HCT116 (cell line): ENCODE measurements at regions not wholly inside any gene's neighbourhood (a gene's known extent, or its start where the extent isn't known, plus 50 kb on each side); places are given as distances from the start of the nearest gene placed in this dataset.

Experiments
- ATAC-seq: fragments of 200-7000 bp; cut with Tn5 transposase; 2 replicates; pipeline ENCODE4 v1.9.1; 2020; ENCODE audit warnings: mild to moderate bottlenecking, moderate library complexity
- BruUV-seq: library from RNA; stranded (reverse); fragments of 400-500 nt; replicated peaks from 2 replicates; lab custom pipeline; 2021; lab: Mats Ljungman, UMichigan
- CTCF ChIA-PET: fragments of 300-600 bp; sonication (Branson Sonifier 250); formaldehyde crosslinking; loops from one replicate; lab custom pipeline; 2021; ENCODE audit warnings: antibody characterized with exemption; lab: Charles Lee
- POLR2A ChIA-PET: fragments of 300-600, 350-600 bp; sonication (Branson Sonifier 250); formaldehyde crosslinking; loops from one replicate; lab custom pipeline; 2021; ENCODE audit warnings: antibody characterized with exemption; lab: Charles Lee
- RAD21 ChIA-PET, 2 experiments: fragments of 300-600 bp; sonication (Branson Sonifier 250); formaldehyde crosslinking; loops; one replicate each; lab custom pipeline; 2023; ENCODE audit warnings: low total read pairs in 2 of 2; ENCODE audit not compliant: uncharacterized antibody in 2 of 2, unreplicated experiment in 2 of 2, low non-redundant PET in 1 of 2; lab: Charles Lee
- DNase-seq: peaks from one replicate; pipeline ENCODE4 v3.0.0-alpha.2; 2010; ENCODE audit warnings: low read depth, low spot score
- H2AFZ ChIP-seq: fragments of 200-600 bp; shearing (Covaris generic), sonication (generic); 2 replicates; pipeline ENCODE4 v1.6.1; 2017; ENCODE audit warnings: low read depth, mixed run types, mixed read lengths, antibody characterized with exemption, low read length; ENCODE audit not compliant: poor library complexity, severe bottlenecking
- H3K27ac ChIP-seq: 2 replicates; pipeline ENCODE4 v1.5.1; 2012; ENCODE audit warnings: low read depth, low read length
- H3K27me3 ChIP-seq: fragments of 200-600 bp; sonication (generic); 2 replicates; pipeline ENCODE4 v1.6.1; 2016; ENCODE audit warnings: mixed run types, low read length, mixed read lengths; ENCODE audit not compliant: insufficient read depth
- H3K36me3 ChIP-seq, 2 experiments: fragments of 200-500 bp in 1 of 2; fragments of 200-600 bp in 1 of 2; sonication (Bioruptor generic) in 1 of 2; sonication (generic) in 1 of 2; 2 replicates each; pipeline versions ENCODE4 v1.5.1 to v1.6.1; 2014 to 2016; ENCODE audit warnings: low read length in 2 of 2, inconsistent platforms in 1 of 2, mixed read lengths in 1 of 2, mixed run types in 1 of 2; ENCODE audit not compliant: insufficient read depth in 2 of 2, control insufficient read depth in 1 of 2
- H3K4me1 ChIP-seq, 2 experiments: fragments of 200-600 bp in 1 of 2; sonication (generic) in 1 of 2; 2 replicates each; pipeline versions ENCODE4 v1.5.1 to v1.6.1; 2012 to 2017; ENCODE audit warnings: low read length in 2 of 2, inconsistent platforms in 1 of 2, mild to moderate bottlenecking in 1 of 2, mixed read lengths in 1 of 2, mixed run types in 1 of 2, moderate library complexity in 1 of 2; ENCODE audit not compliant: insufficient read depth in 2 of 2, control insufficient read depth in 1 of 2
- H3K4me2 ChIP-seq: fragments of 200-600 bp; sonication (generic); 2 replicates; pipeline ENCODE4 v1.6.1; 2017; ENCODE audit warnings: mixed run types, low read length, mixed read lengths
- H3K4me3 ChIP-seq, 2 experiments: fragments of 200-600 bp in 1 of 2; sonication (generic) in 1 of 2; replicated peaks in 1 of 2; 2 replicates each; pipeline ENCODE4 v1.5.1; 2011 to 2016; ENCODE audit warnings: low read length in 2 of 2, control low read depth in 1 of 2, low read depth in 1 of 2, mild to moderate bottlenecking in 1 of 2, mixed read lengths in 1 of 2, mixed run types in 1 of 2
- H3K79me2 ChIP-seq: fragments of 200-600 bp; sonication (generic); 2 replicates; pipeline ENCODE4 v1.6.1; 2017; ENCODE audit warnings: mild to moderate bottlenecking, mixed run types, low read length, moderate library complexity, mixed read lengths; ENCODE audit not compliant: insufficient read depth
- H3K9ac ChIP-seq: fragments of 200-600 bp; sonication (generic); 2 replicates; pipeline ENCODE4 v1.6.1; 2016; ENCODE audit warnings: low read length, mixed read lengths
- H3K9me2 ChIP-seq: fragments of 200-600 bp; sonication (generic), shearing (Covaris generic); 2 replicates; pipeline ENCODE4 v1.6.1; 2017; ENCODE audit warnings: mixed run types, mild to moderate bottlenecking, moderate library complexity; ENCODE audit not compliant: insufficient read depth
- H3K9me3 ChIP-seq, 2 experiments: fragments of 200-500 bp in 1 of 2; fragments of 200-600 bp in 1 of 2; sonication (Bioruptor generic) in 1 of 2; sonication (generic) in 1 of 2; 2 replicates each; pipeline ENCODE4 v1.6.1; 2014 to 2017; ENCODE audit warnings: low read length in 2 of 2, mixed read lengths in 2 of 2, inconsistent platforms in 1 of 2, low read depth in 1 of 2, mild to moderate bottlenecking in 1 of 2, mixed run types in 1 of 2, moderate library complexity in 1 of 2; ENCODE audit not compliant: control insufficient read depth in 1 of 2, insufficient read depth in 1 of 2
- H4K20me1 ChIP-seq: fragments of 200-600 bp; sonication (generic), shearing (Covaris generic); 2 replicates; pipeline ENCODE4 v1.6.1; 2017; ENCODE audit warnings: mixed run types, mild to moderate bottlenecking, moderate library complexity; ENCODE audit not compliant: insufficient read depth
- CBX3 ChIP-seq: IDR thresholded peaks from 2 replicates; pipeline ENCODE4 v1.6.1; 2012; ENCODE audit warnings: low read depth
- CEBPB ChIP-seq: IDR thresholded peaks from 2 replicates; pipeline ENCODE4 v1.6.1; 2012; ENCODE audit warnings: low read depth
- ELF1 ChIP-seq: IDR thresholded peaks from 2 replicates; pipeline ENCODE4 v1.6.1; 2012; ENCODE audit warnings: low read depth, borderline replicate concordance
- EZH2 ChIP-seq: fragments of 200-600 bp; sonication (generic); IDR thresholded peaks from 2 replicates; pipeline ENCODE4 v1.6.1; 2017; ENCODE audit warnings: antibody characterized with exemption, mixed run types
- EZH2phosphoT487 ChIP-seq: fragments of 200-600 bp; IDR thresholded peaks from 2 replicates; pipeline ENCODE4 v1.6.1; 2018; ENCODE audit warnings: antibody characterized with exemption, borderline replicate concordance
- FOSL1 ChIP-seq: IDR thresholded peaks from 2 replicates; pipeline ENCODE4 v1.6.1; 2012; ENCODE audit warnings: low read depth
- MAX ChIP-seq: IDR thresholded peaks from 2 replicates; pipeline ENCODE4 v1.6.1; 2012
- POLR2A ChIP-seq: IDR thresholded peaks from 2 replicates; pipeline ENCODE4 v1.7.0; 2011; ENCODE audit warnings: borderline replicate concordance; ENCODE audit not compliant: insufficient read depth, insufficient read length; ENCODE audit errors: extremely low read depth
- SIN3A ChIP-seq: IDR thresholded peaks from 2 replicates; pipeline ENCODE4 v1.6.1; 2012; ENCODE audit warnings: low read depth
- TCF7L2 ChIP-seq: IDR thresholded peaks from 2 replicates; pipeline ENCODE4 v1.7.0; 2011; ENCODE audit warnings: borderline replicate concordance, inconsistent platforms; ENCODE audit not compliant: insufficient read depth, insufficient read length; ENCODE audit errors: extremely low read depth
- ZFX ChIP-seq: fragments of 450-650 bp; IDR thresholded peaks from 2 replicates; pipeline ENCODE4 v1.6.1; 2017
- intact Hi-C: fragments of 100-400 bp; cut with micrococcal nuclease; formaldehyde crosslinking; loops from 2 replicates; pipeline ENCODE4 v1.10.0; 2022
- TF ChIP-seq, protein P1 (sequence below): IDR thresholded peaks from 2 replicates; pipeline ENCODE4 v1.6.1; 2012; ENCODE audit warnings: low read depth
- TF ChIP-seq, protein P2 (sequence below): IDR thresholded peaks from 2 replicates; pipeline ENCODE4 v1.6.1; 2011; ENCODE audit warnings: mild to moderate bottlenecking, low read length, moderate library complexity; ENCODE audit not compliant: insufficient replicate concordance; ENCODE audit errors: extremely low read depth

DNA sequence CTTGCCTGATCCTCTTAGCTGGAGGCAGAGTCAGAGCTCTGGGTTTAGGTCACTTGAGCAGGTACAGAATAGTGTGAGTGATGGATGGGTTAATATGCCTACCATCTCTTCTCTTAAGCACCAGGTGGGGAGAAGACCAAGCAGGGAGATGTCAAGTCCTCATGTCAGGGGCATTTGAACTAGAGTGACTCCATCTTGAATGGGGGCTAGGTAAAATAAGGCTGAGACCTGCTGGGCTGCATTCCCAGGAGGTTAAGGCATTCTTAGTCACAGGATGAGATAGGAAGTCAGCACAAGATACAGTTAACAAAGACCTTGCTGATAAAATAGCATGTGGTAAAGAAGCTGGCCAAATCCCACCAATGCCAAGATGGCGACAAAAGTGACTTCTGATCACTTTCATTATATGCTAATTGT lies 77.4 kb upstream of the BTG3 start:
- RAD21 ChIA-PET: no interaction called here
- ATAC-seq: no peak
- no peak overlapping the region for H3K27ac ChIP-seq
- no peaks in the 10 kb centered on the region for H3K9me2 ChIP-seq
- no peaks in the 10 kb centered on the region for H3K79me2 ChIP-seq
- no TSS peak for BruUV-seq
- no peaks in the 10 kb centered on the region for H4K20me1 ChIP-seq
- no peak for DNase-seq
- H3K9me3 ChIP-seq: no peaks in the 10 kb centered on the region
- no peak overlapping the region for H3K4me2 ChIP-seq
- no peak overlapping the region for H3K4me3 ChIP-seq
- CTCF ChIA-PET: interaction anchor here (4.3 kb wide), 1 partner anchor 235 kb away, joined by 19 read pairs; no protein-coding TSS in a partner anchor
- H3K4me1 ChIP-seq: peaks cover 4 to 11% of the 10 kb centered on the region in 2 experiments
- no peaks in the 10 kb centered on the region for H3K36me3 ChIP-seq
- intact Hi-C loops: no loop called here
- no peak overlapping the region for H3K9ac ChIP-seq
- H3K27me3 ChIP-seq: no peaks in the 10 kb centered on the region
- no peak overlapping the region for H2AFZ ChIP-seq
- POLR2A ChIA-PET: interaction anchor here (1.0 kb wide), 1 partner anchor 128 kb away, joined by 3 read pairs; no protein-coding TSS in a partner anchor
- no peak for TF ChIP-seq FOSL1
- no peak for TF ChIP-seq TCF7L2
- no peak for TF ChIP-seq MAX
- no peak for TF ChIP-seq CBX3
- no peak for TF ChIP-seq SIN3A
- TF ChIP-seq CEBPB: no peak
- no peak for TF ChIP-seq ELF1
- TF ChIP-seq POLR2A: no peak
- TF ChIP-seq, protein P1, sequence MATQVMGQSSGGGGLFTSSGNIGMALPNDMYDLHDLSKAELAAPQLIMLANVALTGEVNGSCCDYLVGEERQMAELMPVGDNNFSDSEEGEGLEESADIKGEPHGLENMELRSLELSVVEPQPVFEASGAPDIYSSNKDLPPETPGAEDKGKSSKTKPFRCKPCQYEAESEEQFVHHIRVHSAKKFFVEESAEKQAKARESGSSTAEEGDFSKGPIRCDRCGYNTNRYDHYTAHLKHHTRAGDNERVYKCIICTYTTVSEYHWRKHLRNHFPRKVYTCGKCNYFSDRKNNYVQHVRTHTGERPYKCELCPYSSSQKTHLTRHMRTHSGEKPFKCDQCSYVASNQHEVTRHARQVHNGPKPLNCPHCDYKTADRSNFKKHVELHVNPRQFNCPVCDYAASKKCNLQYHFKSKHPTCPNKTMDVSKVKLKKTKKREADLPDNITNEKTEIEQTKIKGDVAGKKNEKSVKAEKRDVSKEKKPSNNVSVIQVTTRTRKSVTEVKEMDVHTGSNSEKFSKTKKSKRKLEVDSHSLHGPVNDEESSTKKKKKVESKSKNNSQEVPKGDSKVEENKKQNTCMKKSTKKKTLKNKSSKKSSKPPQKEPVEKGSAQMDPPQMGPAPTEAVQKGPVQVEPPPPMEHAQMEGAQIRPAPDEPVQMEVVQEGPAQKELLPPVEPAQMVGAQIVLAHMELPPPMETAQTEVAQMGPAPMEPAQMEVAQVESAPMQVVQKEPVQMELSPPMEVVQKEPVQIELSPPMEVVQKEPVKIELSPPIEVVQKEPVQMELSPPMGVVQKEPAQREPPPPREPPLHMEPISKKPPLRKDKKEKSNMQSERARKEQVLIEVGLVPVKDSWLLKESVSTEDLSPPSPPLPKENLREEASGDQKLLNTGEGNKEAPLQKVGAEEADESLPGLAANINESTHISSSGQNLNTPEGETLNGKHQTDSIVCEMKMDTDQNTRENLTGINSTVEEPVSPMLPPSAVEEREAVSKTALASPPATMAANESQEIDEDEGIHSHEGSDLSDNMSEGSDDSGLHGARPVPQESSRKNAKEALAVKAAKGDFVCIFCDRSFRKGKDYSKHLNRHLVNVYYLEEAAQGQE: no peak
- TF ChIP-seq EZH2phosphoT487: no peak
- TF ChIP-seq, protein P2, sequence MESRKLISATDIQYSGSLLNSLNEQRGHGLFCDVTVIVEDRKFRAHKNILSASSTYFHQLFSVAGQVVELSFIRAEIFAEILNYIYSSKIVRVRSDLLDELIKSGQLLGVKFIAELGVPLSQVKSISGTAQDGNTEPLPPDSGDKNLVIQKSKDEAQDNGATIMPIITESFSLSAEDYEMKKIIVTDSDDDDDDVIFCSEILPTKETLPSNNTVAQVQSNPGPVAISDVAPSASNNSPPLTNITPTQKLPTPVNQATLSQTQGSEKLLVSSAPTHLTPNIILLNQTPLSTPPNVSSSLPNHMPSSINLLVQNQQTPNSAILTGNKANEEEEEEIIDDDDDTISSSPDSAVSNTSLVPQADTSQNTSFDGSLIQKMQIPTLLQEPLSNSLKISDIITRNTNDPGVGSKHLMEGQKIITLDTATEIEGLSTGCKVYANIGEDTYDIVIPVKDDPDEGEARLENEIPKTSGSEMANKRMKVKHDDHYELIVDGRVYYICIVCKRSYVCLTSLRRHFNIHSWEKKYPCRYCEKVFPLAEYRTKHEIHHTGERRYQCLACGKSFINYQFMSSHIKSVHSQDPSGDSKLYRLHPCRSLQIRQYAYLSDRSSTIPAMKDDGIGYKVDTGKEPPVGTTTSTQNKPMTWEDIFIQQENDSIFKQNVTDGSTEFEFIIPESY: no peak
- no peak for TF ChIP-seq ZFX
- no peak for TF ChIP-seq EZH2
